Gastroesophageal sphincter (tissue), 4 donors: ENCODE measurements at regions not wholly inside any gene's neighbourhood (a gene's known extent, or its start where the extent isn't known, plus 50 kb on each side); places are given as distances from the start of the nearest gene placed in this dataset.

Source experiments
- ATAC-seq: fragments of 150-250 bp; one replicate; pipeline ENCODE4 v1.9.1; 2016; ENCODE audit warnings: mild to moderate bottlenecking, moderate library complexity
- H3K27ac ChIP-seq, 4 donors: fragments of 200-600 bp; sonication (generic) in 3 of 4; 1 replicate in 3 of 4; 2 replicates in 1 of 4; pipeline ENCODE4 v1.5.1; 2016 to 2019
- H3K27me3 ChIP-seq: fragments of 200-600 bp; sonication (generic); one replicate; pipeline ENCODE4 v1.5.1; 2019
- H3K36me3 ChIP-seq, 2 donors: fragments of 200-600 bp; sonication (generic); one replicate each; pipeline ENCODE4 v1.5.1; 2019; ENCODE audit warnings: control low read depth in 1 of 2
- H3K4me1 ChIP-seq, 3 donors: fragments of 200-600 bp; sonication (generic); 1 replicate in 2 of 3; 2 replicates in 1 of 3; pipeline ENCODE4 v1.5.1; 2016 to 2019; ENCODE audit warnings: control low read depth in 2 of 3
- H3K4me3 ChIP-seq, 2 donors: fragments of 200-600 bp; sonication (generic); one replicate each; pipeline ENCODE4 v1.5.1; 2019; ENCODE audit warnings: mild to moderate bottlenecking in 1 of 2, moderate library complexity in 1 of 2
- H3K9me3 ChIP-seq, 3 donors: fragments of 200-600 bp; sonication (generic); one replicate each; pipeline ENCODE4 v1.5.1; 2017 to 2019; ENCODE audit warnings: control low read depth in 2 of 3
- EP300 ChIP-seq: sonication (generic); formaldehyde crosslinking; IDR thresholded peaks from one replicate; pipeline ENCODE4 v1.6.1; 2017; ENCODE audit warnings: antibody characterized with exemption, mild to moderate bottlenecking
- POLR2A ChIP-seq, 2 donors: fragments of 450-650 bp; IDR thresholded peaks; one replicate each; pipeline ENCODE4 v1.6.1; 2017; ENCODE audit warnings: antibody characterized with exemption in 2 of 2, mild to moderate bottlenecking in 2 of 2, moderate library complexity in 1 of 2
- POLR2AphosphoS5 ChIP-seq: sonication (generic); formaldehyde crosslinking; IDR thresholded peaks from one replicate; pipeline ENCODE4 v1.6.1; 2017; ENCODE audit warnings: antibody characterized with exemption
- WGBS, 2 donors: methylation state at CpG; one replicate each; pipeline ENCODE4 v1.1.5; 2018; ENCODE audit warnings: low coverage in 1 of 2; 5-methylcytosine and 5-hydroxymethylcytosine counted together
- TF ChIP-seq, protein P1 (sequence below), 4 experiments: fragments of 200-600 bp in 2 of 4; fragments of 450-650 bp in 2 of 4; sonication (generic) in 1 of 4; IDR thresholded peaks; one replicate each; pipeline ENCODE4 v1.5.1; 2017 to 2019; ENCODE audit warnings: antibody characterized with exemption in 4 of 4, mild to moderate bottlenecking in 2 of 4, moderate library complexity in 2 of 4

DNA sequence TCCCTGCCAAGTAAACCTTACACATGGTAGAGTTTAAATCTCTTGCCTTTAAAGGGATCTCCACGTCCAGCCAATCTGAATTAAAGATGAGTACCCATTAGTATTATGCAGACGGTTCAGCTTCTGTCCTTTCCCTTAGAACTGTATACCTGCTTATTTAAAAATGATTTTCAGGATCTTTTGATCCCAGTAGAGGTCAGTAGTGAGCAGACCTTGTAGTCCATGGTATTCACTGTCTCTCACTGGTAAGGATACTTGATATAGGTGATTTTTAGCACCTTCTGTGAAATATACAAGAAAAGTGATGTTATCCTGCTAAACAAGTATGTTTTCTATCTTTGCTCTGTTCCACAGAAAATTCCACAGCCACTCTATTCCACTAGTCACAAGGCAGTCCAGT is 1211.6 kb upstream of the ADGRL4 start:
- Histone ChIP-seq H3K27ac (no peak overlapping the region), H3K9me3 (no peaks in the 10 kb centered on the region), H3K4me3 (no peak overlapping the region), H3K27me3 (no peaks in the 10 kb centered on the region), H3K4me1 (peaks cover 0 to 11% (median 0%) of the 10 kb centered on the region in 3 donors), H3K36me3 (no peaks in the 10 kb centered on the region)
- WGBS, 2 donors = 72 to 73% methylated on average over 2 of the region's 2 CpGs
- no peak for TF ChIP-seq POLR2AphosphoS5
- TF ChIP-seq, protein P1, sequence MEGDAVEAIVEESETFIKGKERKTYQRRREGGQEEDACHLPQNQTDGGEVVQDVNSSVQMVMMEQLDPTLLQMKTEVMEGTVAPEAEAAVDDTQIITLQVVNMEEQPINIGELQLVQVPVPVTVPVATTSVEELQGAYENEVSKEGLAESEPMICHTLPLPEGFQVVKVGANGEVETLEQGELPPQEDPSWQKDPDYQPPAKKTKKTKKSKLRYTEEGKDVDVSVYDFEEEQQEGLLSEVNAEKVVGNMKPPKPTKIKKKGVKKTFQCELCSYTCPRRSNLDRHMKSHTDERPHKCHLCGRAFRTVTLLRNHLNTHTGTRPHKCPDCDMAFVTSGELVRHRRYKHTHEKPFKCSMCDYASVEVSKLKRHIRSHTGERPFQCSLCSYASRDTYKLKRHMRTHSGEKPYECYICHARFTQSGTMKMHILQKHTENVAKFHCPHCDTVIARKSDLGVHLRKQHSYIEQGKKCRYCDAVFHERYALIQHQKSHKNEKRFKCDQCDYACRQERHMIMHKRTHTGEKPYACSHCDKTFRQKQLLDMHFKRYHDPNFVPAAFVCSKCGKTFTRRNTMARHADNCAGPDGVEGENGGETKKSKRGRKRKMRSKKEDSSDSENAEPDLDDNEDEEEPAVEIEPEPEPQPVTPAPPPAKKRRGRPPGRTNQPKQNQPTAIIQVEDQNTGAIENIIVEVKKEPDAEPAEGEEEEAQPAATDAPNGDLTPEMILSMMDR (IDR thresholded peaks at IDR 0.05) = peak in 2 of 4 experiments; percentile 31 to 42
- ATAC-seq = no peak

DNA sequence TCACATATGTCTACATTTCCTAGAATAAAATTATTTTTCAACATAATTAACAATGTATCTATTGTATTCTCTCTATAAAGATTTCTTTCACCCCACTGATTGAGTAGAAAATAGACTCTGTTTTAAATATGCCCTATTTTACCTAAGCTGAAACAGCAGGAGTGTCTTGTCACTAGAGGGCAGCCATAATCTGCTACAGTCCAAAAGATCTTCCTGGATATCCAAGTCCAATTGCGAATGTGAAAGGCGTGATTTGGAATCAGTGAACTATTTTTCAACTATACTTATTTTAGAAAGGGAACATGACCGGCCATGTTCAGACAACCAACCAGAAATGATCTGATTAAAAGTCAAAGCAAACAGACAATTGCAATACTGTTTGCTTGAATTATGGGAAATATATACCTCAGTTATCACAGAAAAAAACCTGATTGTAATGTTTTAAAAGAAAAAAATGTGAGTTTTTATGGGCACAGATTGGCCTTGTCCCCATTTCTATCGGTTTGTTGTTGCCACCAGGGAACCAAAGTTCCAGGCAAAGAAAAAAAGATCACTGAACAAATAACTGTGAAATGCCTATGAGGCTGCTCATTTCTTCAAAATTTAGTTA is 1211.0 kb upstream of the ADGRL4 start:
- no peaks in the 10 kb centered on the region for H3K9me3 ChIP-seq
- H3K4me3 ChIP-seq = no peak overlapping the region
- no peak overlapping the region for H3K27ac ChIP-seq
- no peaks in the 10 kb centered on the region for H3K36me3 ChIP-seq
- no peaks in the 10 kb centered on the region for H3K27me3 ChIP-seq
- peaks cover 0 to 12% (median 0%) of the 10 kb centered on the region in 3 donors for H3K4me1 ChIP-seq
- 11 to 16% methylated on average over 4 of the region's 4 CpGs for WGBS, 2 donors
- TF ChIP-seq POLR2A (IDR thresholded peaks at IDR 0.05) = no peak
- TF ChIP-seq, protein P1 (IDR thresholded peaks at IDR 0.05) = peak; percentile 39 to 65 (median 52)
- ATAC-seq = no peak

DNA sequence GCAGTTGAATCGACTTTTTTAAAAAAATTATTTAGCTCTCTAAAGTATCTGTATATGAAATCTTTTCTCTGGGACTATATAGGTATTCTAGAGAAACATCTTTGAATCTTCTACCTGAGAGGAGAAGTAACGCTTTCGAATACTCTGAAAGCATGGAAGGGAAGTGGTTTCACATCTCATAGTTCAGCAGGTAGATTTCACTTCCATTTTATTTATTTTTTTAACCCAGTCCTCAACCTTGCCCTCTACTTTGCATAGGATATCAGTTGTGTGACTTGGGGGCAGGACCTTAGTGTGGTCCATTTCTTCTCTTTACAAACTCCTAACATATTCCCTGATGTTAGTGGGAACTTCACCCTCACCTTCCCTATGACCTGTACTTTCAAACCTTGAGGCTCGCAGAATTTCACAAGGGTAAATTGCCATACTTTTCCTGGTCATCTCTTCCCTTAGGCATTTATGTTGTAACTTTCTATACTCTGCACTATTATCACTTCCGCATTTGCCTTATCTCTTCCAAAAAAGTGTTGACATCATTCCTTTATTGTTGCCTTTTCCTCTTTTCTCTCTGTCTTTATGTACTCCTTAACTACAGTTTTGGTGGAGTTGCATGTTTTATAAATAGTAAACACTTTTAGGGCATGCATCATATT is 1208.5 kb upstream of the ADGRL4 start:
- TF ChIP-seq EP300 = no peak
- no peak for TF ChIP-seq POLR2A (IDR thresholded peaks at IDR 0.05)
- TF ChIP-seq, protein P1 (IDR thresholded peaks at IDR 0.05) = no peak
- TF ChIP-seq POLR2AphosphoS5 = no peak
- 93 to 96% methylated on average over 5 of the region's 5 CpGs for whole genome bisulfite sequencing, 2 donors

DNA sequence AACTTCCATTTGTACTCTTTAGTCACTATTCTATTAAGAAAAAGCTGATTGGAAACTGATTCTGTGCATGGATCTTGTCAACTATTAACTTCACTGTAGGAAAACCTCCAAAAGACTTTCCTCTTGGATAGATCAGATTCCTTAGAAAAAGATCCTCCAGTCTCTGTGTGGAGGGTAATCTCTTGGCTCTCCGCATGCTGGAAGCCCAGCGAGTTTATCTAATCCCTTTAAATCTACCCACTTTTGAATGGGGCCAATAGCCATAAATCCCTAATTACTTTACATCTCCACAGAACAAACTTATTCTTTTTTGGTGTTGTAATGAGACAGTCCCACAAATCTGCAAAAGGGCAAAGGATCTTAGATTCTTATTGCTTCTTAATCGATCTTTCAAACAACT is 1206.4 kb upstream of the ADGRL4 start:
- WGBS, 2 donors = 85 to 89% methylated on average over 3 of the region's 3 CpGs
- Histone ChIP-seq H3K36me3 (no peaks in the 10 kb centered on the region), H3K9me3 (no peaks in the 10 kb centered on the region), H3K27me3 (no peaks in the 10 kb centered on the region), H3K4me3 (no peak overlapping the region), H3K27ac (no peak overlapping the region), H3K4me1 (peaks cover 0 to 16% (median 0%) of the 10 kb centered on the region in 3 donors)
- TF ChIP-seq EP300 (no peak), POLR2AphosphoS5 (no peak), POLR2A (IDR thresholded peaks at IDR 0.05) (no peak)
- TF ChIP-seq, protein P1 (IDR thresholded peaks at IDR 0.05) = no peak
- ATAC-seq = no peak

More for the DNA sequence above, 1208.5 kb upstream of the ADGRL4 start:
- ATAC-seq = no peak
- no peaks in the 10 kb centered on the region for H3K27me3 ChIP-seq
- peaks cover 0 to 19% (median 0%) of the 10 kb centered on the region in 3 donors for H3K4me1 ChIP-seq
- no peaks in the 10 kb centered on the region for H3K36me3 ChIP-seq
- no peak overlapping the region for H3K27ac ChIP-seq
- no peaks in the 10 kb centered on the region for H3K9me3 ChIP-seq
- no peak overlapping the region for H3K4me3 ChIP-seq
